ENCODE measurements at regions not wholly inside any gene's neighbourhood (a gene's known extent, or its start where the extent isn't known, plus 50 kb on each side); places are given as distances from the start of the nearest gene placed in this dataset.

- TF ChIP-seq CTCF (conservative IDR thresholded peaks at IDR 0.05; ENCODE audit: low read depth, low read length), result no peak
- no peak for TF ChIP-seq EZH2 (IDR thresholded peaks at IDR 0.05; ENCODE audit: borderline replicate concordance, low read depth, low read length, poor library complexity, severe bottlenecking)
Measured at GRCh38 chr4:83664741-83665140, 128.8 kb downstream of the GPAT3 start.
